WTC11 (cell line): ENCODE measurements at regions not wholly inside any gene's neighbourhood (a gene's known extent, or its start where the extent isn't known, plus 50 kb on each side); places are given as distances from the start of the nearest gene placed in this dataset.

ENCODE experiments used
- ATAC-seq: fragments of 200-7000 bp; cut with Tn5 transposase; 2 replicates; pipeline ENCODE4 v1.10.0; 2021; ENCODE audit warnings: mild to moderate bottlenecking, moderate library complexity
- CTCF ChIA-PET: fragments of 300-600 bp; sonication (Branson Sonifier 250); formaldehyde crosslinking; loops from one replicate; lab custom pipeline; 2021; ENCODE audit warnings: antibody characterized with exemption; lab: Charles Lee
- POLR2A ChIA-PET: fragments of 350-600 bp; sonication (Branson Sonifier 250); formaldehyde crosslinking; loops from one replicate; lab custom pipeline; 2021; ENCODE audit warnings: antibody characterized with exemption; lab: Charles Lee
- DNase-seq: peaks from one replicate; pipeline ENCODE4 v3.0.0; 2021; ENCODE audit warnings: low spot score
- H3K27ac Mint-ChIP-seq: 2 replicates; pipeline ENCODE4 v1.8.0; 2021; ENCODE audit warnings: mixed read lengths
- H3K27me3 Mint-ChIP-seq: 2 replicates; pipeline ENCODE4 v1.8.0; 2021; ENCODE audit warnings: low read depth, mild to moderate bottlenecking, moderate library complexity, mixed read lengths
- H3K36me3 Mint-ChIP-seq: 2 replicates; pipeline ENCODE4 v1.8.0; 2021; ENCODE audit warnings: mixed read lengths
- H3K4me1 Mint-ChIP-seq: 2 replicates; pipeline ENCODE4 v1.8.0; 2022; ENCODE audit warnings: mixed read lengths
- H3K4me3 Mint-ChIP-seq: 2 replicates; pipeline ENCODE4 v1.8.0; 2021; ENCODE audit warnings: mild to moderate bottlenecking, moderate library complexity, mixed read lengths
- H3K9me3 Mint-ChIP-seq: 2 replicates; pipeline ENCODE4 v1.8.0; 2021; ENCODE audit warnings: mixed read lengths
- AFF4 ChIP-seq: sonication (generic); formaldehyde crosslinking; IDR thresholded peaks from 2 replicates; pipeline ENCODE4 v1.8.1; 2023; ENCODE audit warnings: mild to moderate bottlenecking, missing genetic modification reagents, borderline replicate concordance
- AR ChIP-seq: fragments of 250-450 bp; sonication (Bioruptor Pico); IDR thresholded peaks from 2 replicates; pipeline ENCODE4 v1.9.0; 2021; ENCODE audit warnings: mild to moderate bottlenecking
- E2F1 ChIP-seq: sonication (generic); formaldehyde crosslinking; IDR thresholded peaks from 2 replicates; pipeline ENCODE4 v1.8.0; 2022; ENCODE audit warnings: mild to moderate bottlenecking, missing genetic modification reagents
- ESRRA ChIP-seq: sonication (generic); formaldehyde crosslinking; IDR thresholded peaks from 2 replicates; pipeline ENCODE4 v1.8.1; 2022; ENCODE audit warnings: mild to moderate bottlenecking, missing genetic modification reagents, borderline replicate concordance
- FOXK1 ChIP-seq: sonication (generic); formaldehyde crosslinking; IDR thresholded peaks from 2 replicates; pipeline ENCODE4 v1.8.0; 2022; ENCODE audit warnings: mild to moderate bottlenecking, moderate library complexity, missing genetic modification reagents
- GTF2I ChIP-seq: fragments of 250-450 bp; sonication (Bioruptor Pico); conservative IDR thresholded peaks from 2 replicates; pipeline ENCODE4 v1.4.0; 2021; ENCODE audit warnings: mild to moderate bottlenecking
- IRF1 ChIP-seq: sonication (generic); formaldehyde crosslinking; IDR thresholded peaks from 2 replicates; pipeline ENCODE4 v1.8.0; 2023; ENCODE audit warnings: missing genetic modification reagents
- MLX ChIP-seq: sonication (generic); formaldehyde crosslinking; IDR thresholded peaks from 2 replicates; pipeline ENCODE4 v1.8.1; 2023; ENCODE audit warnings: mild to moderate bottlenecking, missing genetic modification reagents, moderate library complexity
- NR3C1 ChIP-seq: sonication (generic); formaldehyde crosslinking; conservative IDR thresholded peaks from 2 replicates; pipeline ENCODE4 v1.8.1; 2023; ENCODE audit warnings: low read depth, mild to moderate bottlenecking, missing genetic modification reagents
- SMAD3 ChIP-seq: sonication (generic); formaldehyde crosslinking; IDR thresholded peaks from 2 replicates; pipeline ENCODE4 v1.8.0; 2022; ENCODE audit warnings: missing genetic modification reagents, mild to moderate bottlenecking, borderline replicate concordance
- SOX15 ChIP-seq: fragments of 250-450 bp; sonication (Bioruptor Pico); IDR thresholded peaks from 2 replicates; pipeline ENCODE4 v1.9.0; 2021; ENCODE audit warnings: mild to moderate bottlenecking
- SP1 ChIP-seq: sonication (generic); formaldehyde crosslinking; conservative IDR thresholded peaks from 2 replicates; pipeline ENCODE4 v1.8.1; 2022; ENCODE audit warnings: missing genetic modification reagents
- USF2 ChIP-seq: sonication (generic); formaldehyde crosslinking; IDR thresholded peaks from 2 replicates; pipeline ENCODE4 v1.8.1; 2023; ENCODE audit warnings: mild to moderate bottlenecking, missing genetic modification reagents, moderate library complexity
- ZBTB21 ChIP-seq: sonication (generic); formaldehyde crosslinking; IDR thresholded peaks from 2 replicates; pipeline ENCODE4 v1.8.1; 2023; ENCODE audit warnings: mild to moderate bottlenecking, missing genetic modification reagents, borderline replicate concordance
- ZNF219 ChIP-seq: sonication (generic); formaldehyde crosslinking; IDR thresholded peaks from 2 replicates; pipeline ENCODE4 v1.8.0; 2023; ENCODE audit warnings: missing genetic modification reagents, mild to moderate bottlenecking, borderline replicate concordance
- ZNF232 ChIP-seq: sonication (generic); formaldehyde crosslinking; IDR thresholded peaks from 2 replicates; pipeline ENCODE4 v1.8.0; 2022; ENCODE audit warnings: mild to moderate bottlenecking, missing genetic modification reagents
- ZNF317 ChIP-seq: sonication (generic); formaldehyde crosslinking; IDR thresholded peaks from 2 replicates; pipeline ENCODE4 v1.8.1; 2023; ENCODE audit warnings: low read depth, mild to moderate bottlenecking, moderate library complexity, missing genetic modification reagents, borderline replicate concordance

- ChIA-PET CTCF (no interaction called here), POLR2A (no interaction called here)
- ATAC-seq (no peak), DNase-seq (no peak)
- Mint-ChIP-seq H3K27ac (no peak overlapping the region), H3K4me3 (no peak overlapping the region), H3K27me3 (no peaks in the 10 kb centered on the region), H3K4me1 (no peaks in the 10 kb centered on the region), H3K36me3 (peaks cover 3% of the 10 kb centered on the region), H3K9me3 (peaks cover 28% of the 10 kb centered on the region)
- no peak for TF ChIP-seq AR (CRISPR knock-in tag)
- TF ChIP-seq FOXK1, result no peak
Observed at GRCh38 chr1:217186664-217187063, 444.2 kb downstream of the GPATCH2 start.

- peaks cover 3% of the 10 kb centered on the region for H3K36me3 Mint-ChIP-seq
- H3K9me3 Mint-ChIP-seq, result peaks cover 15% of the 10 kb centered on the region
- TF ChIP-seq IRF1, result no peak
- TF ChIP-seq SOX15, result no peak
- no peak for TF ChIP-seq E2F1 (CRISPR knock-in tag)
- TF ChIP-seq USF2, result no peak
- no peak for TF ChIP-seq AFF4 (CRISPR knock-in tag)
- no peak for TF ChIP-seq SP1 (CRISPR knock-in tag)
- no peak for TF ChIP-seq NR3C1
- TF ChIP-seq SMAD3 (CRISPR knock-in tag), result no peak
- TF ChIP-seq MLX, result no peak
- TF ChIP-seq ZNF317 (CRISPR knock-in tag), result no peak
- no peak for TF ChIP-seq ESRRA
- TF ChIP-seq ZNF219 (CRISPR knock-in tag), result no peak
- no peak for TF ChIP-seq FOXK1
- no peak for TF ChIP-seq GTF2I
- no peak for TF ChIP-seq ZBTB21 (CRISPR knock-in tag)
- no peak for TF ChIP-seq ZNF232 (CRISPR knock-in tag)
- DNase-seq (no peak), ATAC-seq (no peak)
- ChIA-PET POLR2A (no interaction called here), CTCF (no interaction called here)
- H3K27ac Mint-ChIP-seq, result no peak overlapping the region
- H3K4me3 Mint-ChIP-seq, result no peak overlapping the region
- no peaks in the 10 kb centered on the region for H3K4me1 Mint-ChIP-seq
- no peaks in the 10 kb centered on the region for H3K27me3 Mint-ChIP-seq
Observed at GRCh38 chr1:217184854-217185253, 446.0 kb downstream of the GPATCH2 start.
